NCI-H226 (cell line): ENCODE measurements at regions not wholly inside any gene's neighbourhood (a gene's known extent, or its start where the extent isn't known, plus 50 kb on each side); places are given as distances from the start of the nearest gene placed in this dataset.
"Not testable (repeated sequence)": the region's sequence is repeated elsewhere in the genome, so short reads cannot be mapped to it uniquely, and the experiment has no call there.

Experiments used
- DNase-seq: peaks from one replicate; pipeline ENCODE4 v3.0.0-alpha.2; 2015

- DNase-seq = no peak
These were observed 93.2 kb upstream of the ARL4C start for GRCh38 chr2:234590076-234590475.

DNA sequence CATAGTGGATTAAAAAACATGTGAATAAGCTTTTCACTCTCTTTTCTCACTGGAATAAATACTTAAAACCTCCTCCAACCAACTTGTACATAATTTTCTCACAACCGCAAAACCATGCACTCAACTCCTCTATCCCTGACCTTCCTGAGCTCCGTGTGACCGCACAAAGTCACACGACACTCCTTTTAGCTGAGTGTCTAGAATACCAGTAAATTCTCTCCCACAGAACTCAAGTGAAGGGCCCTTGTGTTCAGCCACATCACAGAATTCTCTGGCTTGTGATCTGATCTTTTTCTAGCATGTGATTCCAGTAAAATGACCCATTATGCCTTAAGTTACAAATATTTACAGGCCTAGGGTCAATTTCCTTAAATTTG is 91.2 kb upstream of the ARL4C start:
- DNase-seq = no peak

GRCh38 chr2:234587341-234588053 is 90.6 kb upstream of the ARL4C start:
- DNase-seq = no peak

- no peak for DNase-seq
These were observed 86.5 kb upstream of the ARL4C start for GRCh38 chr2:234583331-234583730.

DNA sequence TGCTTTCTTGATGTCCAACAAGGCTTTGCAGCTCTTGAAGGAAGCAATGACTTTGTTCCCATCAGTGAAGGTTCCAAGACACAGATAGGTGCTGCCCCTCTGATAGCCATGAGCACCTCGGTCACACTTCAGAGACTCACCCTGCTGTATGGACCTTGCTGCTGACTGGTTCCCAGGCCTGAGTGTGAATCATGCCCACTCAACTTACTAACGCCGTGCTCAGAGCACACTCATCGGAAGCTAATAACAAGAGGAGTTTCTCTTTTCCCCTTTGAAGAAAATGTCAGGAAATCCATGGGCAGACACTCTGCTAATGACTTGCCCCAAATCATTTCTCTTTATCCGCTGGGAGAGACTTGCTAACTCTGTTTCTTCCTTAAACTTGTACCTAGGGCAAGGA is 83.8 kb upstream of the ARL4C start:
- no peak for DNase-seq

DNA sequence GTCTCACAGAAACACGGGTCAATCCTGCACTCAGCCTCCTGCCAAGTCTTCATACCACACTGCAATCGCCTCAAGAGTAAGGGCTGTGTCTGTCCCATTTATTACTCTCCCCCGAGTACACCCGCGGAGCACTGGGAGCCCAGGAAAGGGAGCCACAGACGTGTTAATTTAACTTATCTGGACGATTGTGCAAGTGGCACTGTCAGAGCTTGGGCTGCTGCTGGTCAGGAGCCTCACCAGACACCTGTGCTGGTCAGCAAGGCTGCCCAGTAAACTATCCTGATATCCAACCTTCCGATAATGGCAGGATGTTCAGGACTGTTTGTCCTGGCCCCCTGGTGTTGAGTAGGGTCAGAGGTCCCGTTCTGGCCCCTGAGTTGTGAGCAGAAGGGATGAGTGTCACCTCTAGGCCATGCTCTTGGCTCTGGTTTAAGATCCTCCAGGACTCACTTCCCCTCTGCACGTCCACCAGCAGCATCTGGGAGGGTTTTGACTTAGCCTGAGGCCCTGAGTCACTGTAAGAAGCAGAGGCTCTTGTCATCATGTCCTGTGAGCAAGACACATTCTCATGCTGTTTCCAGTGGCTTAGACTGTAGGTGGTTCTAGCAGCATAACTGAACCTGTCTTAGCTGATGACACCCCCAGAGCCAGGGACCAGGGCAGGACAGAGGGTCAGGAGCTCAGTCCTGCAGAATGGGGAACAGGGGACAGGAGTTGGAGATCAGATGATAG is 82.5 kb upstream of the ARL4C start:
- no peak for DNase-seq

GRCh38 chr2:234578389-234578788 is 81.5 kb upstream of the ARL4C start:
- DNase-seq = no peak

- DNase-seq = no peak
These were observed 80.3 kb upstream of the ARL4C start for GRCh38 chr2:234577191-234577590.

DNA sequence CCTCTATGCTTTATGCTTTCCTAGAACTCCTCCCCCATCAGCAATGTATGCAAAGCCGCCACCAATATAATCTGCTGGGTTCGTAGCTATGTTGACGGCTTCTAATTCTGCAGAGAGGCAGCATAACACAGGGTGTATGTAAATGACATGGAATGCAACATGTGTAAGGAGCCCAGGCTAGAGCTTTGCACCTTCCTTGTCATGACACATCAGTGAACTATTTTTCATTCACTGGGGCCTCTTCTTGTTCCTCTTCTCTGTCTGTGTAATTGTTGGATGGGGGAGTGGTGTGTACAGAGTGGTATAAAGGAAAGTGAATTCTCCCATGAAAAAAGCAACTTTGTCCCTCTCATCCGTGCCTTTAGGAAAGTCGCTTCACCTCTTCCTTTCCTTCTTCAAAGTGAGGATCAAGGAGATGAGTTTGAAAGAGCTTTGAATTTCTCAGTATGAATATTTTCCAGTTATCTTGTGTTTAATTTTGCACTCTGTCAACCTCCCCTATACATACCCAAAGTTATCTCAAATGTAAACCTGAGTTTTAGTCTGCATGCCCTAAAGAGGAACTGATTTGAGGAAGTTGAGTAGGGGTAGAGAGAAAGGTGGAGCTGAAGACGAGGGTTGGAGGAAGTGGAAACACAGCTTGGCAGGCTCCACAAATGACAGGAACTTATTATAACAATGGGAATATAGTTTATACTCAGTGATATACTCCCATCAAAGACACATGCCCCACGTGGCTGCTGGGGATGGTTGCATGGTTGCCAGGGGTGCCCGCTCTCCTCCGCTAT is 74.9 kb upstream of the ARL4C start:
- DNase-seq = peak; percentile 5

DNA sequence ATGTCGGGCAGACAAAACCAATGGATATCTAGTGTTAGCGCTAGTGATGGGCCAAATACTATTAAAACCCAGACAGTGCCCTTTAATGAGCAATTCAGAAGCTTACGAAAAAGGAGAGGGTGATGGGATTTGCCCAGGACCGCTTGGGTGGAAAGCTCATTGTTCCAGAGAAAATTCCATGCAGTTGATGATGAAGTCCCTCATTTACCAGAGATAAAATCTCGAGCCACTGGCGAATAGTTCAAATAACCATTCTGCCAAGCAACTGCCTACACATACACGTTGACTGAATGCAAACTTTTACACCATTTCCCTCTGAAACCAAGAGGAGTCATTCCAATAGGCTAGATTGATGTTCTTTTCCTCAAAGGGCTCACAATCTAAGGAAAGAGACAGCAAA is 73.6 kb upstream of the ARL4C start:
- DNase-seq = no peak

DNA sequence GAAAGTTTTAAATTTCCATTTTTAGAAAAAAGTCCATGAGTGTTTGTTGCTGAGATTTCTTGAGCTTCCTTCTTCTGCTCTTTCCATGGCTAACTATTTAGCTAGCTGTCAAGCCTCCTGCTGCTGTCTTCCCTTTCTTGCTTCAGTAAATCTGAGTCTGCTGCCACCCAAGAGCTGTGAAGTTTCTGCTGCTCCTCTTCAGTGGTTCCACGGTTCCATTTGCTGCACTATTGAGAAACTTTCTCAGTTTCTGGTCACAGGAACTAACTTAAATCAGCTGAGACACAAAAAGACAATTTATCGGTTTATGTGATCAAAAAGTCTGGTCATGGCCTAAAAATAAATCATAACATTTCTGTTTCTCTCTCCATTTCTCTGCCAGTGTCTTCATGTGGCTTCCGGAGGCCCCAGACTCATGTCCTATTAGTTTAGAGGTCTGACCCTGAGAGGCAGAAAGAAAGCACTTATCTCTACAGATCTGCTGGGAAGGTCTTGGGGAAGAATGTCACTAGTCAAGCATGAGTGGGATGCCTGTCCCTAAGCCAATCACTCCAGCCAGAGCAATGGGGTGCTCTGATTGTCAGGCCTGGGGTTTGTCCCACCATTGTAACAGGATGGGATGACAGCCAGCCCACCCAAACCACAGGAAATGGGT is 73.0 kb upstream of the ARL4C start:
- no peak for DNase-seq

DNA sequence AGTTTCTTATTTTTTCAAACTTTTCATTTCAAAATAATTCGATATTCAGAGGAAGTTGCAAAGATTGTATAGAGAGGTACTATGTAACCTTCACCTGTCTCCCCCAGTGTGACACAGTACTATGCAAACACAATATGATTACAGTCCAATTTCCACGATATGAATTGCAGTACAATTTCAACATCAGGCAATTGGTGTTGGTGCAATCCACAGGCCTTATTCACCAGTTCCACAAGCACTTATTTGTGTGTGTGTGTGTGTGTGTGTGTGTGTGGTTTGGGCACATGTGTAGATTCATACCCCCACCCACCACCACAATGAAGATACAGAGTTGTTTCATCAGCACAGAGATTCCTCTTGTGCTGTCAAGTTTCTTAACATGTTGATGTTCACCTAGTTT is 69.7 kb upstream of the ARL4C start:
- no peak for DNase-seq

GRCh38 chr2:234565842-234566619 is 69.2 kb upstream of the ARL4C start:
- DNase-seq = no peak

DNA sequence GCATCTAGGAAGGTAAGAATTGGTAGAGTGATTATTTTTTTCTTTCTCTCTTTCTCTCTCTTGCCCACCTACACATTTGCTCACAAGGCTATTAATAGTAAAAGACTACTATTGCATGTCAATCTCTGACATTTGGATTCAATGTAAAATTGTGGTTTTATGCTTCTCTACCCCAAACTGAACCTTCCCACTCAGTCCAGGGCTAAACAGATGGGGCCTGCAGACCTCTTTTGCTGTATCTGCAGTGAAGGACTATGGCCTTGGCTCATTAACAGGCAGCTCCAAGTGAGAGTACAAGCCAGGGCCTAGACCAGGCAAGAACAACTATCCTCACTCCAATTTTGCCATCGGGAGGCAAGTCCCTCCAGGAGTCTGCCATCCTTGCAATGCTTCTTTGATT is 68.3 kb upstream of the ARL4C start:
- DNase-seq = no peak

DNA sequence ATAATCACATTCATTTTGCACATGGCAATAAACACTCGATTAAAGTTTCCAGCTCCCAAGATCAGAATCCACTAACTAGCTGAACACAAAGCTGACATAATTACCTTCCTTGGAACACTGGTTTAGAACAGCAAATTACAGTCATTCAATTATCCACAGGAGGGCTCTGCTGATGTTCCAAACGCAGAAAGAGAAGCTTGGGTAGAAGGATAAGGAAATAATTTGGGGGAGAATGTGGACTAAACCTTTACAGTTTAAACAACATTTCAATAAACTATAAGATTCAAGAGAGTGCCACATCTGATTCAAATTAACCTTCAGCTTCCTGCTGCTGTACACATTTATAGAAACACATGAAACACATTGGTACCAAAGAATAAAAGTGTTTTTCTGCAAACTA is 67.8 kb upstream of the ARL4C start:
- no peak for DNase-seq

GRCh38 chr2:234559609-234560008 is 62.7 kb upstream of the ARL4C start:
- no peak for DNase-seq

DNA sequence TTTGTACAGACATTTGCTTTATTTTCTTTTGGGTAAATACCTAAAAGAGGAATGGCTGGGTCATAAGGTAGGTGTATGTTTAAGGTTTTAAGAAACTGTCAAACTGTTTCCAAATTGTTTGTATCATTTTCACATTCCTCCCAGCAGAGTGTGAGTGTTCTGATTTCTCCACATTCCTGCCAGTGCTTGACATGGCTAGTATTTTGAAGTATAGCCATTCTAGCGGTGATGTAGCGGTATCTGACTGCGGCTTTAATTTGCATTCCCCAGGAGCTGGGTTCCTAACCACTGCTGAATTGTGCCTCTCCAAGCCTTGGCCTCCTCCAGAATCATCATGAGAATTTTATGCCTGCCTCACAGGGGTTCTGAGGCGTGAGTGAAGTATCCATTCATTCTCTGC is 61.8 kb upstream of the ARL4C start:
- no peak for DNase-seq

DNA sequence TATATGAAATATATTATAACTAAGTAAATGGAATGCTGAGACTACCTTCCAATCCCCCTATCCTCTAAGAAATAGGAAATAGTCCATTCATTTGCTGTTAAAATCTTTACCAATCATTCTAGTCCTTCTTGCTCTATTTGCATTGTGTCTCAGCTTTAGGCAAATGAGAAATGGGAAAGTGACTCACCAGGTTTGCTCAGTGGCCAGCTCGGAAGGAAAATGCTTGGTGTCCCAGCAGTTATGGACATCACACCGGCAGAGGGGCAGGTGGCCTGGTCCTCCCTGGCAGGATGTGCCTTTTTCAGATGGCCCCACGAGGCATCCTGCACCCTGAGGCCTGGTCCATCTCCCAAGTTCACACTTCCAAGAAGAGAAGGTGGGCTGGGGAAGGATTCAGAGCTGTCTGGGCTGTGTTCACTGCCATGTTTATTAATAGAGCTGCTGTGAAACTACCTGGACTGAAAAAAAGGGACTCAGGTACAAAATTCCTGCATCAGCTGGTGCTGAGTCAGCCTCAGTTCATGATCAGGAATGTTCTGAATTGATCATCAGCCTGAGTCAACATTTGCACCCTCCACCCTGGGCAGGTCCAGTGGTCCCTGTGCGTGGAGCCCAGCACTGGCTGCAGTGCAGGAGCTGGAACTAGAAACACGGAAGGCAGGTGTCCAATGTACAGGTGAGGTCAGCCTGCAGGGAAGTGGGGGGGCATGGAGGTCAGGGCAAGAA is 60.1 kb upstream of the ARL4C start:
- no peak for DNase-seq

- DNase-seq = no peak
These were observed 58.9 kb upstream of the ARL4C start for GRCh38 chr2:234555616-234556249.

GRCh38 chr2:234555161-234555560 is 58.3 kb upstream of the ARL4C start:
- DNase-seq = no peak

DNA sequence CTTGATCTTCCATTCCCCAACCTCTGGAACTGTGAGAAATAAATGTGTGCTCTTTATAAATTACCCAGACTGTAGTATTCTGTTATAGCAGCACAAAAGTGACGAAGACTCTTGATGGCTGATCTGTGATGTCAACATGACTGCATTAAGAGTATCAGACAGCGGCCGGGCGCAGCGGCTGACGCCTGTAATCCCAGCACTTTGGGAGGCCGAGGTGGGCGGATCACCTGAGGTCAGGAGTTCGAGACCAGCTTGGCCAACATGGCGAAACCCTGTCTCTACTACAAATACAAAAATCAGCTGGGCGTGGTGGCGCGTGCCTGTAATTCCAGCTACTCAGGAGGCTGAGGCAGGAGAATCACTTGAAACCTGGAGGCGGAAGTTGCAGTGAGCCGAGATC is 56.3 kb upstream of the ARL4C start:
- DNase-seq = not testable (repeated sequence)
